K562 (cell line): ENCODE measurements at regions not wholly inside any gene's neighbourhood (a gene's known extent, or its start where the extent isn't known, plus 50 kb on each side); places are given as distances from the start of the nearest gene placed in this dataset.

Experiments
- ATAC-seq: fragments of 200-7000 bp; cut with Tn5 transposase; 3 replicates; pipeline ENCODE4 v1.9.1; 2020; ENCODE audit warnings: moderate library complexity
- BruUV-seq: library from RNA; stranded (reverse); fragments of 400-500 nt; replicated peaks from 2 replicates; lab custom pipeline; 2021; lab: Mats Ljungman, UMichigan
- CTCF ChIA-PET: fragments of 300-600 bp; formaldehyde crosslinking; extraction: SDS; loops from one replicate; lab custom pipeline; 2021; ENCODE audit warnings: low intra/inter-chr PET ratio; lab: Yijun Ruan, JAX
- POLR2A ChIA-PET: fragments of 300-600, 350-650 bp; sonication (Branson Sonifier 250); formaldehyde crosslinking; extraction: SDS; loops from one replicate; lab custom pipeline; 2021; ENCODE audit warnings: antibody characterized with exemption, inconsistent platforms; lab: Yijun Ruan, JAX
- DNase-seq, 4 experiments: peaks; one replicate each; pipeline versions ENCODE4 v3.0.0 to v3.0.0-alpha.2; 2011 to 2018; ENCODE audit warnings: low spot score in 3 of 4, mixed read lengths in 3 of 4; ENCODE audit errors: extremely low read depth in 1 of 4
- FAIRE-seq: peaks from 2 replicates; lab custom pipeline; 2011; peaks lifted over from hg19 to GRCh38; lab: Jason Lieb, UNC
- H2AFZ ChIP-seq: 2 replicates; pipeline ENCODE4 v1.6.0; 2011; ENCODE audit warnings: low read depth, low read length, control low read depth, inconsistent platforms
- H3K27ac ChIP-seq: fragments of 200-600 bp; 3 replicates; pipeline ENCODE4 v1.8.0; 2011; ENCODE audit warnings: low read depth, mild to moderate bottlenecking, control low read depth, inconsistent platforms, low read length, moderate library complexity, mixed read lengths; ENCODE audit errors: extremely low read depth
- H3K27me3 ChIP-seq, 2 experiments: fragments of 300-600 bp in 1 of 2; 2 replicates in 1 of 2; 3 replicates in 1 of 2; pipeline versions ENCODE4 v1.6.0 to v1.8.0; 2011; ENCODE audit warnings: inconsistent platforms in 2 of 2, low read length in 2 of 2, mild to moderate bottlenecking in 1 of 2, mixed read lengths in 1 of 2, moderate library complexity in 1 of 2; ENCODE audit not compliant: control insufficient read depth in 2 of 2, insufficient read depth in 2 of 2
- H3K36me3 ChIP-seq: fragments of 300-600 bp; 3 replicates; pipeline ENCODE4 v1.8.0; 2011; ENCODE audit warnings: mild to moderate bottlenecking, low read length, inconsistent platforms; ENCODE audit not compliant: control insufficient read depth, insufficient read depth
- H3K4me1 ChIP-seq, 2 experiments: fragments of 200-600 bp in 1 of 2; replicated peaks in 1 of 2; 2 replicates in 1 of 2; 3 replicates in 1 of 2; pipeline versions ENCODE4 v1.5.1 to v1.8.0; 2011; ENCODE audit warnings: inconsistent platforms in 2 of 2, low read length in 2 of 2, mild to moderate bottlenecking in 1 of 2, mixed read lengths in 1 of 2, moderate library complexity in 1 of 2; ENCODE audit not compliant: control insufficient read depth in 2 of 2, insufficient read depth in 2 of 2
- H3K4me2 ChIP-seq: 2 replicates; pipeline ENCODE4 v1.6.1; 2011; ENCODE audit warnings: low read length, control low read depth, inconsistent platforms, mixed read lengths; ENCODE audit not compliant: insufficient read depth
- H3K4me3 ChIP-seq: fragments of 200-600 bp; sonication (generic), shearing (Covaris generic); 2 replicates; pipeline ENCODE4 v1.5.1; 2016; ENCODE audit warnings: control low read depth, inconsistent platforms
- H3K79me2 ChIP-seq: fragments of 200-600 bp; 3 replicates; pipeline ENCODE4 v1.8.0; 2011; ENCODE audit warnings: low read length, inconsistent platforms; ENCODE audit not compliant: control insufficient read depth, insufficient read depth
- H3K9ac ChIP-seq, 2 experiments: 2 replicates each; pipeline versions ENCODE4 v1.6.0 to v1.6.1; 2011; ENCODE audit warnings: low read depth in 2 of 2, low read length in 2 of 2, control low read depth in 1 of 2, inconsistent platforms in 1 of 2, mild to moderate bottlenecking in 1 of 2, mixed read lengths in 1 of 2; ENCODE audit not compliant: insufficient read depth in 1 of 2
- H3K9me1 ChIP-seq: one replicate; pipeline ENCODE4 v1.6.0; 2011; ENCODE audit warnings: inconsistent platforms, mild to moderate bottlenecking, low read length, moderate library complexity; ENCODE audit not compliant: control insufficient read depth, insufficient read depth
- H3K9me3 ChIP-seq: replicated peaks from 2 replicates; pipeline ENCODE4 v1.5.1; 2011; ENCODE audit warnings: low read depth, low read length, inconsistent platforms; ENCODE audit not compliant: control insufficient read depth, insufficient read depth
- H4K20me1 ChIP-seq: replicated peaks from 2 replicates; pipeline ENCODE4 v1.6.1; 2011; ENCODE audit warnings: low read length, inconsistent platforms, mixed read lengths; ENCODE audit not compliant: control insufficient read depth, insufficient read depth
- ASH1L ChIP-seq: fragments of 450-650 bp; IDR thresholded peaks from 2 replicates; pipeline ENCODE4 v1.6.1; 2018; ENCODE audit warnings: borderline replicate concordance, mild to moderate bottlenecking, low read depth; ENCODE audit not compliant: partially characterized antibody
- CC2D1A ChIP-seq: fragments of 450-650 bp; IDR thresholded peaks from 2 replicates; pipeline ENCODE4 v1.6.1; 2017; ENCODE audit warnings: mild to moderate bottlenecking
- FOSL1 ChIP-seq: fragments of 200-800 bp; sonication (Bioruptor generic); conservative IDR thresholded peaks from 2 replicates; pipeline ENCODE4 v1.6.1; 2016; ENCODE audit warnings: missing genetic modification characterization, missing compliant biosample characterization
- FOXJ3 ChIP-seq: sonication (generic); formaldehyde crosslinking; IDR thresholded peaks from 2 replicates; pipeline ENCODE4 v1.4.0; 2020; ENCODE audit warnings: mild to moderate bottlenecking, missing genetic modification reagents
- KAT7 ChIP-seq: sonication (generic); formaldehyde crosslinking; IDR thresholded peaks from 2 replicates; pipeline ENCODE4 v1.8.0; 2022; ENCODE audit warnings: missing genetic modification reagents, mild to moderate bottlenecking, borderline replicate concordance
- LCOR ChIP-seq: sonication (generic); formaldehyde crosslinking; IDR thresholded peaks from 2 replicates; pipeline ENCODE4 v1.8.0; 2022; ENCODE audit warnings: mild to moderate bottlenecking, missing genetic modification reagents
- MIER1 ChIP-seq: fragments of 450-650 bp; IDR thresholded peaks from 2 replicates; pipeline ENCODE4 v1.6.1; 2016; ENCODE audit warnings: antibody characterized with exemption, mild to moderate bottlenecking, low read depth
- MTF1 ChIP-seq: fragments of 250-450 bp; sonication (Bioruptor Pico); IDR thresholded peaks from 2 replicates; pipeline ENCODE4 v1.9.0; 2021; ENCODE audit warnings: moderate library complexity, mild to moderate bottlenecking, inconsistent platforms, borderline replicate concordance
- PTRF ChIP-seq: fragments of 450-650 bp; IDR thresholded peaks from 2 replicates; pipeline ENCODE4 v1.6.1; 2016; ENCODE audit warnings: mild to moderate bottlenecking, missing genetic modification characterization, missing compliant biosample characterization
- SRF ChIP-seq, 2 experiments: fragments of 250-450, 450-650 bp in 1 of 2; sonication (Bioruptor Pico) in 1 of 2; sonication (generic) in 1 of 2; formaldehyde crosslinking; IDR thresholded peaks; 2 replicates each; pipeline versions ENCODE4 v1.5.0 to v1.5.1; 2020 to 2022; ENCODE audit warnings: mild to moderate bottlenecking in 1 of 2, missing genetic modification reagents in 1 of 2
- TSC22D4 ChIP-seq: fragments of 450-650 bp; IDR thresholded peaks from 2 replicates; pipeline ENCODE4 v1.6.1; 2016; ENCODE audit warnings: missing genetic modification characterization, missing biosample characterization, control low read depth
- ZNF586 ChIP-seq: fragments of 450-650 bp; formaldehyde crosslinking; conservative IDR thresholded peaks from 2 replicates; pipeline ENCODE4 v1.4.0; 2020; ENCODE audit warnings: mild to moderate bottlenecking, moderate library complexity
- WGBS: fragments of 100-300 bp; shearing (Covaris generic); methylation state at CpG from one replicate; pipeline ENCODE4 v1.1.6; 2016; ENCODE audit warnings: low coverage, mixed read lengths; ENCODE audit not compliant: insufficient coverage; ENCODE audit errors: missing lambda C conversion rate; 5-methylcytosine and 5-hydroxymethylcytosine counted together
- in situ Hi-C: fragments of 300-500 bp; cut with MboI; formaldehyde crosslinking; loops from 4 replicates; pipeline ENCODE4 v1.15.0; 2018; ENCODE audit warnings: inconsistent platforms, mixed read lengths
- intact Hi-C: fragments of 100-400 bp; cut with micrococcal nuclease; formaldehyde crosslinking; loops from 2 replicates; pipeline ENCODE4 v1.14.2; 2022
- TF ChIP-seq, protein P1 (sequence below): fragments of 200-800 bp; sonication (Bioruptor generic); IDR thresholded peaks from 2 replicates; pipeline ENCODE4 v1.6.1; 2017; ENCODE audit warnings: missing genetic modification characterization, missing compliant biosample characterization
- TF ChIP-seq, protein P2 (sequence below): fragments of 250-450 bp; sonication (Bioruptor Pico); IDR thresholded peaks from 2 replicates; pipeline ENCODE4 v1.8.0; 2021; ENCODE audit warnings: moderate library complexity, mild to moderate bottlenecking, inconsistent platforms
- TF ChIP-seq, protein P3 (sequence below): sonication (generic); formaldehyde crosslinking; IDR thresholded peaks from 2 replicates; pipeline ENCODE4 v1.8.1; 2023; ENCODE audit warnings: mild to moderate bottlenecking, missing genetic modification reagents, moderate library complexity
- TF ChIP-seq, protein P4 (sequence below): fragments of 250-450 bp; sonication (Bioruptor Pico); IDR thresholded peaks from 2 replicates; pipeline ENCODE4 v1.5.0; 2020; ENCODE audit warnings: mild to moderate bottlenecking, borderline replicate concordance

DNA sequence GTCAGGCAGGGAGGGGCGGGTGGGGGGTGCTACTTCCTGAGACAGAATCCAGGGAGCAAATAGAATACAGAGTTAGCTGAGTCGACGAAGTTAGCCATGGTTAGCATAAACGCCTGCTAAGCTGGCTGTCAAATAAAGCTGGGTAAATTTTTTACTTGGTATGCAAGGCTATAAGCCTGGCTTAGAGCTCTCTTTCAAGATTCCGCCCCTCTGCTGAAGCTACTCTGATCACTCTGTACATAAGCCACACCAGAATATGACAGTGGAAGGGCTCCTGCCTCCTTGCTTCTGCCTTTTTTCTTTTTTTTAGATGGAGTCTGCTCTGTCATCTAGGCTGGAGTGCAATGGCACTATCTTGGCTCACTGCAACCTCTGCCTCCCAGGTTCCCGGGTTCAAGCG is 58.3 kb downstream of the CYRIA start:
- in situ Hi-C loops, result loop anchor here (25.0 kb wide), 1 partner anchor 705 kb away; no protein-coding TSS in a partner anchor
- TF ChIP-seq PTRF (no peak), MIER1 (no peak), LCOR (CRISPR knock-in tag) (no peak), FOSL1 (tag) (no peak), TSC22D4 (tag) (no peak), FOXJ3 (CRISPR knock-in tag) (no peak), KAT7 (CRISPR knock-in tag) (no peak), MTF1 (no peak), CC2D1A (no peak), ASH1L (no peak), SRF (CRISPR knock-in tag; IDR thresholded peaks at IDR 0.05) (no peak), ZNF586 (CRISPR knock-in tag) (no peak)
- TF ChIP-seq, protein P1, sequence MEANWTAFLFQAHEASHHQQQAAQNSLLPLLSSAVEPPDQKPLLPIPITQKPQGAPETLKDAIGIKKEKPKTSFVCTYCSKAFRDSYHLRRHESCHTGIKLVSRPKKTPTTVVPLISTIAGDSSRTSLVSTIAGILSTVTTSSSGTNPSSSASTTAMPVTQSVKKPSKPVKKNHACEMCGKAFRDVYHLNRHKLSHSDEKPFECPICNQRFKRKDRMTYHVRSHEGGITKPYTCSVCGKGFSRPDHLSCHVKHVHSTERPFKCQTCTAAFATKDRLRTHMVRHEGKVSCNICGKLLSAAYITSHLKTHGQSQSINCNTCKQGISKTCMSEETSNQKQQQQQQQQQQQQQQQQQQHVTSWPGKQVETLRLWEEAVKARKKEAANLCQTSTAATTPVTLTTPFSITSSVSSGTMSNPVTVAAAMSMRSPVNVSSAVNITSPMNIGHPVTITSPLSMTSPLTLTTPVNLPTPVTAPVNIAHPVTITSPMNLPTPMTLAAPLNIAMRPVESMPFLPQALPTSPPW (CRISPR knock-in tag), result no peak
- TF ChIP-seq, protein P2, sequence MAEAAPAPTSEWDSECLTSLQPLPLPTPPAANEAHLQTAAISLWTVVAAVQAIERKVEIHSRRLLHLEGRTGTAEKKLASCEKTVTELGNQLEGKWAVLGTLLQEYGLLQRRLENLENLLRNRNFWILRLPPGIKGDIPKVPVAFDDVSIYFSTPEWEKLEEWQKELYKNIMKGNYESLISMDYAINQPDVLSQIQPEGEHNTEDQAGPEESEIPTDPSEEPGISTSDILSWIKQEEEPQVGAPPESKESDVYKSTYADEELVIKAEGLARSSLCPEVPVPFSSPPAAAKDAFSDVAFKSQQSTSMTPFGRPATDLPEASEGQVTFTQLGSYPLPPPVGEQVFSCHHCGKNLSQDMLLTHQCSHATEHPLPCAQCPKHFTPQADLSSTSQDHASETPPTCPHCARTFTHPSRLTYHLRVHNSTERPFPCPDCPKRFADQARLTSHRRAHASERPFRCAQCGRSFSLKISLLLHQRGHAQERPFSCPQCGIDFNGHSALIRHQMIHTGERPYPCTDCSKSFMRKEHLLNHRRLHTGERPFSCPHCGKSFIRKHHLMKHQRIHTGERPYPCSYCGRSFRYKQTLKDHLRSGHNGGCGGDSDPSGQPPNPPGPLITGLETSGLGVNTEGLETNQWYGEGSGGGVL (CRISPR knock-in tag), result no peak
- TF ChIP-seq, protein P3, sequence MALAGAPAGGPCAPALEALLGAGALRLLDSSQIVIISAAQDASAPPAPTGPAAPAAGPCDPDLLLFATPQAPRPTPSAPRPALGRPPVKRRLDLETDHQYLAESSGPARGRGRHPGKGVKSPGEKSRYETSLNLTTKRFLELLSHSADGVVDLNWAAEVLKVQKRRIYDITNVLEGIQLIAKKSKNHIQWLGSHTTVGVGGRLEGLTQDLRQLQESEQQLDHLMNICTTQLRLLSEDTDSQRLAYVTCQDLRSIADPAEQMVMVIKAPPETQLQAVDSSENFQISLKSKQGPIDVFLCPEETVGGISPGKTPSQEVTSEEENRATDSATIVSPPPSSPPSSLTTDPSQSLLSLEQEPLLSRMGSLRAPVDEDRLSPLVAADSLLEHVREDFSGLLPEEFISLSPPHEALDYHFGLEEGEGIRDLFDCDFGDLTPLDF (CRISPR knock-in tag), result no peak
- TF ChIP-seq, protein P4, sequence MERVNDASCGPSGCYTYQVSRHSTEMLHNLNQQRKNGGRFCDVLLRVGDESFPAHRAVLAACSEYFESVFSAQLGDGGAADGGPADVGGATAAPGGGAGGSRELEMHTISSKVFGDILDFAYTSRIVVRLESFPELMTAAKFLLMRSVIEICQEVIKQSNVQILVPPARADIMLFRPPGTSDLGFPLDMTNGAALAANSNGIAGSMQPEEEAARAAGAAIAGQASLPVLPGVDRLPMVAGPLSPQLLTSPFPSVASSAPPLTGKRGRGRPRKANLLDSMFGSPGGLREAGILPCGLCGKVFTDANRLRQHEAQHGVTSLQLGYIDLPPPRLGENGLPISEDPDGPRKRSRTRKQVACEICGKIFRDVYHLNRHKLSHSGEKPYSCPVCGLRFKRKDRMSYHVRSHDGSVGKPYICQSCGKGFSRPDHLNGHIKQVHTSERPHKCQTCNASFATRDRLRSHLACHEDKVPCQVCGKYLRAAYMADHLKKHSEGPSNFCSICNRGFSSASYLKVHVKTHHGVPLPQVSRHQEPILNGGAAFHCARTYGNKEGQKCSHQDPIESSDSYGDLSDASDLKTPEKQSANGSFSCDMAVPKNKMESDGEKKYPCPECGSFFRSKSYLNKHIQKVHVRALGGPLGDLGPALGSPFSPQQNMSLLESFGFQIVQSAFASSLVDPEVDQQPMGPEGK, result no peak

More for the DNA sequence above, 58.3 kb downstream of the CYRIA start:
- Histone ChIP-seq H3K36me3 (no peaks in the 10 kb centered on the region), H3K4me3 (no peak overlapping the region), H3K4me2 (no peak overlapping the region), H3K9ac (no peak overlapping the region), H3K9me1 (no peaks in the 10 kb centered on the region), H3K79me2 (no peaks in the 10 kb centered on the region), H3K4me1 (no peaks in the 10 kb centered on the region; a peak in 1 of 5 replicates), H4K20me1 (no peaks in the 10 kb centered on the region), H3K9me3 (no peaks in the 10 kb centered on the region), H3K27ac (no peak overlapping the region), H2AFZ (no peak overlapping the region), H3K27me3 (peaks cover 0 to 17% of the 10 kb centered on the region in 2 experiments; a peak in 2 of 5 replicates)
- FAIRE-seq (no peak), DNase-seq (no peak), ATAC-seq (no peak)
- 6% methylated on average over 7 of the region's 7 CpGs for WGBS
- ChIA-PET POLR2A (no interaction called here), CTCF (interaction anchor here (2.2 to 2.6 kb wide), 2 partner anchors 150 to 971 kb away, joined by 16 read pairs; no protein-coding TSS in a partner anchor)
- intact Hi-C loops, result loop anchor here (5.0 kb wide), 1 partner anchor 40 kb away; no protein-coding TSS in a partner anchor
- no TSS peak for BruUV-seq
